ENCODE measurements at regions not wholly inside any gene's neighbourhood (a gene's known extent, or its start where the extent isn't known, plus 50 kb on each side); places are given as distances from the start of the nearest gene placed in this dataset.

- no peak overlapping the region for H3K27ac Mint-ChIP-seq
- DNase-seq, result no peak
- H3K27me3 Mint-ChIP-seq (ENCODE audit: low read depth, poor library complexity), result peaks cover 3% of the 10 kb centered on the region
- no peak for TF ChIP-seq CTCF (IDR thresholded peaks at IDR 0.05)
- no peaks in the 10 kb centered on the region for H3K4me1 Mint-ChIP-seq
- no peaks in the 10 kb centered on the region for H3K36me3 Mint-ChIP-seq (ENCODE audit: low read depth)
- peaks cover 2% of the 10 kb centered on the region for H3K9me3 Mint-ChIP-seq
- no peak overlapping the region for H3K4me3 Mint-ChIP-seq
These were observed 667.9 kb upstream of the SLITRK5 start for GRCh38 chr13:87003265-87003664.

- no peak for DNase-seq
- Mint-ChIP-seq H3K4me3 (no peak overlapping the region), H3K27me3 (ENCODE audit: low read depth, poor library complexity) (no peaks in the 10 kb centered on the region), H3K9me3 (peaks cover 16% of the 10 kb centered on the region), H3K4me1 (no peaks in the 10 kb centered on the region), H3K27ac (no peak overlapping the region), H3K36me3 (ENCODE audit: low read depth) (no peaks in the 10 kb centered on the region)
- no peak for TF ChIP-seq CTCF (IDR thresholded peaks at IDR 0.05)
These were observed 665.7 kb upstream of the SLITRK5 start for GRCh38 chr13:87005511-87005910.

GRCh38 chr13:87035526-87035925, 635.6 kb upstream of the SLITRK5 start:
- Mint-ChIP-seq H3K27me3 (ENCODE audit: low read depth, poor library complexity) (peaks cover 3% of the 10 kb centered on the region), H3K36me3 (ENCODE audit: low read depth) (no peaks in the 10 kb centered on the region), H3K9me3 (no peaks in the 10 kb centered on the region), H3K4me1 (no peaks in the 10 kb centered on the region), H3K4me3 (no peak overlapping the region), H3K27ac (no peak overlapping the region)
- no peak for DNase-seq
- no peak for TF ChIP-seq CTCF (IDR thresholded peaks at IDR 0.05)

GRCh38 chr13:87042946-87043345, 628.2 kb upstream of the SLITRK5 start:
- Mint-ChIP-seq H3K4me3 (no peak overlapping the region), H3K36me3 (ENCODE audit: low read depth) (no peaks in the 10 kb centered on the region), H3K27ac (no peak overlapping the region), H3K9me3 (no peaks in the 10 kb centered on the region), H3K27me3 (ENCODE audit: low read depth, poor library complexity) (peaks cover 3% of the 10 kb centered on the region), H3K4me1 (no peaks in the 10 kb centered on the region)
- no peak for TF ChIP-seq CTCF (IDR thresholded peaks at IDR 0.05)
- no peak for DNase-seq

GRCh38 chr13:87052731-87053130, 618.4 kb upstream of the SLITRK5 start:
- Mint-ChIP-seq H3K4me3 (no peak overlapping the region), H3K27ac (no peak overlapping the region), H3K4me1 (no peaks in the 10 kb centered on the region), H3K9me3 (no peaks in the 10 kb centered on the region), H3K36me3 (ENCODE audit: low read depth) (no peaks in the 10 kb centered on the region), H3K27me3 (ENCODE audit: low read depth, poor library complexity) (peaks cover 3% of the 10 kb centered on the region)
- TF ChIP-seq CTCF (IDR thresholded peaks at IDR 0.05), result no peak
- DNase-seq, result no peak

- DNase-seq, result no peak
- peaks cover under 1% of the 10 kb centered on the region for H3K27me3 Mint-ChIP-seq (ENCODE audit: low read depth, poor library complexity)
- H3K4me1 Mint-ChIP-seq, result no peaks in the 10 kb centered on the region
- H3K4me3 Mint-ChIP-seq, result no peak overlapping the region
- no peaks in the 10 kb centered on the region for H3K9me3 Mint-ChIP-seq
- H3K27ac Mint-ChIP-seq, result no peak overlapping the region
- no peaks in the 10 kb centered on the region for H3K36me3 Mint-ChIP-seq (ENCODE audit: low read depth)
- TF ChIP-seq CTCF (IDR thresholded peaks at IDR 0.05), result no peak
These were observed 613.2 kb upstream of the SLITRK5 start for GRCh38 chr13:87057807-87058520.
